Caco-2 (cell line): ENCODE measurements at regions not wholly inside any gene's neighbourhood (a gene's known extent, or its start where the extent isn't known, plus 50 kb on each side); places are given as distances from the start of the nearest gene placed in this dataset.

Experiments used
- BruUV-seq: library from RNA; stranded (reverse); fragments of 400-500 nt; replicated peaks from 2 replicates; lab custom pipeline; 2021; lab: Mats Ljungman, UMichigan
- CTCF ChIA-PET: fragments of 300-600 bp; sonication (Branson Sonifier 250); formaldehyde crosslinking; loops from one replicate; lab custom pipeline; 2022; ENCODE audit warnings: antibody characterized with exemption; lab: Charles Lee
- POLR2A ChIA-PET: fragments of 300-600 bp; sonication (Branson Sonifier 250); formaldehyde crosslinking; loops from one replicate; lab custom pipeline; 2022; ENCODE audit warnings: antibody characterized with exemption; lab: Charles Lee
- DNase-seq, 2 experiments: peaks; one replicate each; pipeline versions ENCODE4 v3.0.0 to v3.0.0-alpha.2; 2020 to 2022
- H3K27me3 ChIP-seq: replicated peaks from 2 replicates; pipeline ENCODE4 v1.6.0; 2011; ENCODE audit warnings: low read length; ENCODE audit not compliant: control insufficient read depth, insufficient read depth
- H3K36me3 ChIP-seq: 2 replicates; pipeline ENCODE4 v1.5.1; 2011; ENCODE audit warnings: low read length; ENCODE audit not compliant: control insufficient read depth, insufficient read depth
- H3K4me1 ChIP-seq: fragments of 250-450 bp; sonication (Bioruptor Pico); 2 replicates; pipeline ENCODE4 v1.5.1; 2020; ENCODE audit warnings: mild to moderate bottlenecking
- H3K4me3 ChIP-seq: 2 replicates; pipeline ENCODE4 v1.5.1; 2011; ENCODE audit warnings: low read depth, mild to moderate bottlenecking, control low read depth, low read length
- H3K9me3 ChIP-seq: fragments of 250-450 bp; sonication (Bioruptor Pico); 2 replicates; pipeline ENCODE4 v1.5.1; 2020; ENCODE audit warnings: mild to moderate bottlenecking, moderate library complexity
- H3K27ac Mint-ChIP-seq: one replicate; pipeline ENCODE4 v1.8.0; 2022; ENCODE audit warnings: mixed read lengths; ENCODE audit not compliant: unreplicated experiment
- H3K27me3 Mint-ChIP-seq: one replicate; pipeline ENCODE4 v1.8.0; 2022; ENCODE audit warnings: mixed read lengths; ENCODE audit not compliant: insufficient read depth, unreplicated experiment
- H3K36me3 Mint-ChIP-seq: one replicate; pipeline ENCODE4 v1.8.0; 2022; ENCODE audit warnings: mild to moderate bottlenecking, mixed read lengths; ENCODE audit not compliant: insufficient read depth, unreplicated experiment
- H3K4me1 Mint-ChIP-seq: one replicate; pipeline ENCODE4 v1.8.0; 2022; ENCODE audit warnings: low read depth, mixed read lengths; ENCODE audit not compliant: unreplicated experiment
- H3K4me3 Mint-ChIP-seq: one replicate; pipeline ENCODE4 v1.8.0; 2022; ENCODE audit warnings: mild to moderate bottlenecking, moderate library complexity, mixed read lengths; ENCODE audit not compliant: unreplicated experiment
- H3K9me3 Mint-ChIP-seq: one replicate; pipeline ENCODE4 v1.8.0; 2022; ENCODE audit warnings: mixed read lengths; ENCODE audit not compliant: unreplicated experiment
- CTCF ChIP-seq, 2 experiments: fragments of 200-600 bp in 1 of 2; IDR thresholded peaks; 1 replicate in 1 of 2; 2 replicates in 1 of 2; pipeline versions ENCODE4 v1.5.1 to v1.8.0; 2011 to 2022; ENCODE audit warnings: antibody characterized with exemption in 1 of 2, control low read depth in 1 of 2, inconsistent platforms in 1 of 2, low read depth in 1 of 2, low read length in 1 of 2, mild to moderate bottlenecking in 1 of 2, moderate library complexity in 1 of 2; ENCODE audit not compliant: insufficient read depth in 1 of 2, severe bottlenecking in 1 of 2, unreplicated experiment in 1 of 2
- intact Hi-C: fragments of 100-400 bp; cut with micrococcal nuclease; formaldehyde crosslinking; loops from one replicate; pipeline ENCODE4 v1.10.0; 2022; ENCODE audit not compliant: unreplicated experiment

- DNase-seq, result no peak
- intact Hi-C loops, result no loop called here
- Mint-ChIP-seq H3K27me3 (peaks cover 12% of the 10 kb centered on the region), H3K4me1 (no peaks in the 10 kb centered on the region), H3K4me3 (no peak overlapping the region), H3K9me3 (no peaks in the 10 kb centered on the region), H3K36me3 (no peaks in the 10 kb centered on the region), H3K27ac (no peak overlapping the region)
- no TSS peak for BruUV-seq
- H3K9me3 ChIP-seq, result no peaks in the 10 kb centered on the region
- no peaks in the 10 kb centered on the region for H3K27me3 ChIP-seq
- H3K4me3 ChIP-seq, result no peak overlapping the region
- ChIA-PET CTCF (no interaction called here), POLR2A (no interaction called here)
- no peak for TF ChIP-seq CTCF (IDR thresholded peaks at IDR 0.05; ENCODE audit: insufficient read depth in 1 of 2, low read depth in 1 of 2, low read length in 1 of 2, severe bottlenecking in 1 of 2, unreplicated experiment in 1 of 2)
- H3K36me3 ChIP-seq, result no peaks in the 10 kb centered on the region
- no peaks in the 10 kb centered on the region for H3K4me1 ChIP-seq
These were observed 1395.9 kb downstream of the BRD1 start for GRCh38 chr22:48431536-48432315.

GRCh38 chr22:48431014-48431413, 1396.7 kb downstream of the BRD1 start:
- Histone ChIP-seq H3K4me3 (no peak overlapping the region), H3K27me3 (no peaks in the 10 kb centered on the region), H3K36me3 (no peaks in the 10 kb centered on the region), H3K9me3 (no peaks in the 10 kb centered on the region), H3K4me1 (no peaks in the 10 kb centered on the region)
- Mint-ChIP-seq H3K27me3 (peaks cover 14% of the 10 kb centered on the region), H3K9me3 (no peaks in the 10 kb centered on the region), H3K36me3 (no peaks in the 10 kb centered on the region), H3K4me3 (no peak overlapping the region), H3K4me1 (no peaks in the 10 kb centered on the region), H3K27ac (no peak overlapping the region)
- ChIA-PET POLR2A (no interaction called here), CTCF (no interaction called here)
- no peak for DNase-seq
- no TSS peak for BruUV-seq
- TF ChIP-seq CTCF (IDR thresholded peaks at IDR 0.05; ENCODE audit: insufficient read depth in 1 of 2, low read depth in 1 of 2, low read length in 1 of 2, severe bottlenecking in 1 of 2, unreplicated experiment in 1 of 2), result no peak
- intact Hi-C loops, result no loop called here

GRCh38 chr22:48429446-48430020, 1398.1 kb downstream of the BRD1 start:
- Histone ChIP-seq H3K9me3 (no peaks in the 10 kb centered on the region), H3K4me3 (no peak overlapping the region), H3K36me3 (no peaks in the 10 kb centered on the region), H3K27me3 (no peaks in the 10 kb centered on the region), H3K4me1 (no peaks in the 10 kb centered on the region)
- Mint-ChIP-seq H3K4me1 (no peaks in the 10 kb centered on the region), H3K9me3 (no peaks in the 10 kb centered on the region), H3K4me3 (no peak overlapping the region), H3K27me3 (peaks cover 11% of the 10 kb centered on the region), H3K27ac (no peak overlapping the region), H3K36me3 (no peaks in the 10 kb centered on the region)
- ChIA-PET CTCF (no interaction called here), POLR2A (no interaction called here)
- no peak for TF ChIP-seq CTCF (IDR thresholded peaks at IDR 0.05; ENCODE audit: insufficient read depth in 1 of 2, low read depth in 1 of 2, low read length in 1 of 2, severe bottlenecking in 1 of 2, unreplicated experiment in 1 of 2)
- intact Hi-C loops, result no loop called here
- no peak for DNase-seq
- no TSS peak for BruUV-seq
